BE2C (cell line): ENCODE measurements at regions not wholly inside any gene's neighbourhood (a gene's known extent, or its start where the extent isn't known, plus 50 kb on each side); places are given as distances from the start of the nearest gene placed in this dataset.

Source experiments
- DNase-seq: peaks from one replicate; pipeline ENCODE4 v3.0.0-alpha.2; 2020
- H3K27me3 ChIP-seq: fragments of 250-450 bp; sonication (Bioruptor Pico); 2 replicates; pipeline ENCODE4 v1.5.1; 2020; ENCODE audit warnings: mild to moderate bottlenecking
- H3K36me3 ChIP-seq: fragments of 250-450 bp; sonication (Bioruptor Pico); 2 replicates; pipeline ENCODE4 v1.5.1; 2020; ENCODE audit warnings: mild to moderate bottlenecking
- H3K4me1 ChIP-seq: fragments of 250-450 bp; sonication (Bioruptor Pico); 2 replicates; pipeline ENCODE4 v1.5.1; 2020
- H3K4me3 ChIP-seq: 2 replicates; pipeline ENCODE4 v1.5.1; 2011; ENCODE audit warnings: low read depth, low read length
- H3K9me3 ChIP-seq: fragments of 250-450 bp; sonication (Bioruptor Pico); 2 replicates; pipeline ENCODE4 v1.5.1; 2020
- TF ChIP-seq, protein P1 (sequence below): IDR thresholded peaks from 2 replicates; pipeline ENCODE4 v1.5.1; 2012; ENCODE audit warnings: mild to moderate bottlenecking, low read depth, low read length

DNA sequence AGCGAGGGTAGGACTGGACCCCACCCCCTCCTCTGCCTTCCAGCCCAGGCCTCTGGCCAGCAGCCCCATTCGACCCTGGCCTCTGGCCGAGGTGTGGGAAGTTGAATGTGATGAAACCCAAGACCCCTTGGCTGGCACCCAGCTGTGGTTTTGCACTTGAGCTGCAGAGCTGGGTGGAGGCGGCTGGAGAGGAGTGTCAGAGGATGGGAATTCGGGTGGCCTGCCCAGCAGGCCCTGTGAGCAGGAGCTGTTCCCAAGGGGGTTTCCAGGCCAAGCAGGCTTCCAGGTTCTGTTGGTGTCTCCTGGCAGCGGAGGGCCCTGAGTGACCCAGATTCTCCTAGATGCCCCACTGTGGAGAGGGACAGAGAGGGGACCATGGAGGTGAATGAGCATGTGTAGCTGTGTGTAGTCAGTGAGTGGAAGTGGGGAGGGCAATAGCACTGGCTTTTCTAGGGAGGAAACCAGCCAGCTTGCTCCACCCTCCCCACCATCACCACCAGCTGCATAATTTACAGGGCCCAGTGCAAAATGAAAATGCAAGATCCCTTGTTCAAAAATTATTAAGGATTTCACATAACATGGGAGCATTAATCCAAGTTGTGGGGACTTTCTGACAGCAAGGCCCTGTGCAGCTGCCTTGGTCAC lies 172.2 kb upstream of the HAAO start:
- Histone ChIP-seq H3K4me3 (no peak overlapping the region), H3K9me3 (no peaks in the 10 kb centered on the region), H3K36me3 (no peaks in the 10 kb centered on the region), H3K27me3 (no peaks in the 10 kb centered on the region), H3K4me1 (peaks cover 6% of the 10 kb centered on the region)
- TF ChIP-seq, protein P1, sequence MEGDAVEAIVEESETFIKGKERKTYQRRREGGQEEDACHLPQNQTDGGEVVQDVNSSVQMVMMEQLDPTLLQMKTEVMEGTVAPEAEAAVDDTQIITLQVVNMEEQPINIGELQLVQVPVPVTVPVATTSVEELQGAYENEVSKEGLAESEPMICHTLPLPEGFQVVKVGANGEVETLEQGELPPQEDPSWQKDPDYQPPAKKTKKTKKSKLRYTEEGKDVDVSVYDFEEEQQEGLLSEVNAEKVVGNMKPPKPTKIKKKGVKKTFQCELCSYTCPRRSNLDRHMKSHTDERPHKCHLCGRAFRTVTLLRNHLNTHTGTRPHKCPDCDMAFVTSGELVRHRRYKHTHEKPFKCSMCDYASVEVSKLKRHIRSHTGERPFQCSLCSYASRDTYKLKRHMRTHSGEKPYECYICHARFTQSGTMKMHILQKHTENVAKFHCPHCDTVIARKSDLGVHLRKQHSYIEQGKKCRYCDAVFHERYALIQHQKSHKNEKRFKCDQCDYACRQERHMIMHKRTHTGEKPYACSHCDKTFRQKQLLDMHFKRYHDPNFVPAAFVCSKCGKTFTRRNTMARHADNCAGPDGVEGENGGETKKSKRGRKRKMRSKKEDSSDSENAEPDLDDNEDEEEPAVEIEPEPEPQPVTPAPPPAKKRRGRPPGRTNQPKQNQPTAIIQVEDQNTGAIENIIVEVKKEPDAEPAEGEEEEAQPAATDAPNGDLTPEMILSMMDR = no peak
- DNase-seq = no peak

DNA sequence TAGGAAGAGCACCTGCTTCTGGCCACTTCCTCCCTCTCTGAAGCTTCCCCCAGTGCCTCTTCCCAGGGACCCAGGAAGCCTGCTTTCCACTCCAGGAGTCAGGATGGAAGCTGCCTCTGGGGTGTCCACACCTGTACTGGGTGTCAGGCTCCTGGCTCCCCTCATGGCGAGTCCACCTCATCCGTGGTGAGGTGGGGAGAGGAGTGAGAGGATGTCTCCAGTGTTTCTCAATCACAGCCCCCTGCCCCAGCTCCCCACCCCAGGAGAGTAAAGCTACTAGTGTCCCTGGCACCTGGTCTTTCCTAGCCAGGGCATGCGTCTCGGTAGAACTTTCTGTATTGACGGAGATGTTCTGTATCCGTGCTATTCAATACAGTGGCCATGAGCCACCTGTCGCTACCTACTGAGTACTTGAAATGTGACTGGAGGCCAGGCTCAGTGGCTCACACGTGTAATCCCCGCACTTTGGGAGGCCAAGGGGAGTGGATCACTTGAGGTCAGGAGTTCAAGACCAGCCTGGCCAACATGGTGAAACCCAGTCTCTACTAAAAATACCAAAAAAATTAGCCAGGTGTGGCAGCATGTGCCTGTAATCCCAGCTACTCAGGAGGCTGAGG lies 171.2 kb upstream of the HAAO start:
- Histone ChIP-seq H3K4me3 (no peak overlapping the region), H3K9me3 (no peaks in the 10 kb centered on the region), H3K27me3 (no peaks in the 10 kb centered on the region), H3K4me1 (peaks cover 5% of the 10 kb centered on the region), H3K36me3 (no peaks in the 10 kb centered on the region)
- no peak for DNase-seq
- TF ChIP-seq, protein P1 = no peak

DNA sequence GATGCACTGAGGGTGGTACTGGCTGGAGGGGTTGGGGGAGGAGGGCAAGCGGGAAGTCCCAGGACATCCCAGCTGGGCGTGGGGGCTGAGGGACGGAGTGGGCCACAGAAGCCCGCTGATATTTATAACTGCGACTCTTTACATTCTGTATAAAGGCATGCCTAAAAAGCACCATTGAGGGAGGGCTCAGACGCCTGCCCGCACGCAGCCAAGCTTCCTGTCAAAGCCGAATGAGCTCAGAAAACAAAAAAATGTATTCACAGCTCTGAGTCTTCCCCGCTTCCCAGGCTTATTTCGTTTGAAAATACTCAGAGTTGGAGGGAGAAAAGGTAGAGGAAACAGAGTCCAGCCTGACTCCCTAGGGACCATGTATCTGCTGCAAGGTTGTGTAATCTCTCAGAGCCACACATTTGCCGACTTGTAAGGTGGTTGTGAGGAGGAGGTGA lies 170.1 kb upstream of the HAAO start:
- Histone ChIP-seq H3K9me3 (no peaks in the 10 kb centered on the region), H3K36me3 (no peaks in the 10 kb centered on the region), H3K27me3 (no peaks in the 10 kb centered on the region), H3K4me3 (no peak overlapping the region), H3K4me1 (no peaks in the 10 kb centered on the region; the same call in 1 of the 2 replicates)
- TF ChIP-seq, protein P1 = no peak
- no peak for DNase-seq

DNA sequence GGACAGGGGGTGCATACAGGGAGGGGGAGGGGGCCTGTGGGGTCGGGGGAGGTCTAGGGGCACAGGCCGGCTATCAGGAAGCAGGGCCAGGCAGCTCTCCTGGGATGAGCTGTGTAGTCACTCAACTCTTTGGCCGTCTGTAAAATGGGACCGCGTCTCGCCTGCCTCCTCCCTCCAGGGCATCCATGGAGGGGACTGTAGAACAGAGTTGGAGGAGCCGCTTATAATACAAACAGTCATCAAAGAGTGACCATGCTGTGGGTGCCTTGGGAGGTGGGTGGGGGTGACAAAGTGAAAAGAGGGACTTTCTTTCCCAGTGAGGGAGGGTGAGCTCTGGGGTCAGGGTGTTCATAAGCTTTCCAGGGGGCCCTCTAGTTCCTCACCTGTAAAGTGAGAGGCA lies 169.6 kb upstream of the HAAO start:
- Histone ChIP-seq H3K4me3 (no peak overlapping the region), H3K9me3 (no peaks in the 10 kb centered on the region), H3K4me1 (no peaks in the 10 kb centered on the region; the same call in 1 of the 2 replicates), H3K36me3 (no peaks in the 10 kb centered on the region), H3K27me3 (no peaks in the 10 kb centered on the region)
- no peak for DNase-seq
- TF ChIP-seq, protein P1 = no peak

DNA sequence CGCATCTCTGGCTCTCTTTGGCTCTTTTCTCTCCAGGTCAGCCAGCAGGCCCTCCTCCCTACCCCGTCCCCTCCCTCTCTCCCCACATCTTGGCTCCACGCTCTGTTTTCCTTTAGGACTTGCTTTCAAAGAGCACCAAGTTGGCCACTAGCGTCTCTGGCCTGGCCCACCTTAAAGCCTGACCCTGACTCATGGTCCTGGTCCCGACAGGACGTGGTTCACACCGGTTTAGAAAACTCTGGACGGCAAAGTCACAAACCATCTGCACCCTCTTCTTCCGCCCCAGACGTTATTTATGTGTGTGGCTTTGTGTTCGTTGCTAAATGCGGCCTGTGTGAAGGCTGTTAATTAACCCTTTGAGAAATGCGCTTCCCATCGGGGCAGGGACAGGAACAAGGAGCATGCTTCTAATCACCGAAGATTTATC lies 169.0 kb upstream of the HAAO start:
- Histone ChIP-seq H3K36me3 (no peaks in the 10 kb centered on the region), H3K27me3 (no peaks in the 10 kb centered on the region), H3K4me1 (no peaks in the 10 kb centered on the region; the same call in 1 of the 2 replicates), H3K9me3 (no peaks in the 10 kb centered on the region), H3K4me3 (no peak overlapping the region)
- TF ChIP-seq, protein P1 = no peak
- DNase-seq = no peak

DNA sequence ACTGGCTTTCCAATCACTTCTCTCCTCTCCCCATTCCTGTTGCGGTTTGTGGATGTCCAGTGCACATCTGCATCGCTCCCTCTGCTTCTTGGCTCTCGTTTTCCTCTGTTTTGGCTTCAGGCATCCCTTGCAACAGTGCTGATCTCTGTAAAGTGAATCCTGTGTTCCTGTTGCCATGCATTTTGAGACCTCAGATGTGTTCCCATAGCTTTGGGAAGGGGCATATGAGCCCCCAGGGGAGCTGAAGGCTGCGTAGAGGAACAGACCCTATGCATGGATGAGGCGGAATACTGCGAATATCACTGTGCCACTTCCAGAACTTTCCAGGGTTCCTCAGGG lies 168.4 kb upstream of the HAAO start:
- Histone ChIP-seq H3K4me3 (no peak overlapping the region), H3K9me3 (no peaks in the 10 kb centered on the region), H3K36me3 (no peaks in the 10 kb centered on the region), H3K27me3 (no peaks in the 10 kb centered on the region), H3K4me1 (no peaks in the 10 kb centered on the region; the same call in 1 of the 2 replicates)
- TF ChIP-seq, protein P1 = no peak
- no peak for DNase-seq
